Peyer's patch (tissue), 4 donors: ENCODE measurements at regions not wholly inside any gene's neighbourhood (a gene's known extent, or its start where the extent isn't known, plus 50 kb on each side); places are given as distances from the start of the nearest gene placed in this dataset.

ENCODE experiments used
- POLR2A ChIP-seq, 2 donors: fragments of 450-650 bp; IDR thresholded peaks; one replicate each; pipeline ENCODE4 v1.5.1; 2017; ENCODE audit warnings: antibody characterized with exemption in 2 of 2, mild to moderate bottlenecking in 2 of 2, moderate library complexity in 2 of 2
- TF ChIP-seq, protein P1 (sequence below), 6 experiments: fragments of 450-650 bp in 4 of 6; fragments of 200-600 bp in 2 of 6; sonication (generic) in 1 of 6; IDR thresholded peaks; one replicate each; pipeline ENCODE4 v1.5.1; 2017 to 2019; ENCODE audit warnings: antibody characterized with exemption in 6 of 6, mild to moderate bottlenecking in 3 of 6, moderate library complexity in 1 of 6

DNA sequence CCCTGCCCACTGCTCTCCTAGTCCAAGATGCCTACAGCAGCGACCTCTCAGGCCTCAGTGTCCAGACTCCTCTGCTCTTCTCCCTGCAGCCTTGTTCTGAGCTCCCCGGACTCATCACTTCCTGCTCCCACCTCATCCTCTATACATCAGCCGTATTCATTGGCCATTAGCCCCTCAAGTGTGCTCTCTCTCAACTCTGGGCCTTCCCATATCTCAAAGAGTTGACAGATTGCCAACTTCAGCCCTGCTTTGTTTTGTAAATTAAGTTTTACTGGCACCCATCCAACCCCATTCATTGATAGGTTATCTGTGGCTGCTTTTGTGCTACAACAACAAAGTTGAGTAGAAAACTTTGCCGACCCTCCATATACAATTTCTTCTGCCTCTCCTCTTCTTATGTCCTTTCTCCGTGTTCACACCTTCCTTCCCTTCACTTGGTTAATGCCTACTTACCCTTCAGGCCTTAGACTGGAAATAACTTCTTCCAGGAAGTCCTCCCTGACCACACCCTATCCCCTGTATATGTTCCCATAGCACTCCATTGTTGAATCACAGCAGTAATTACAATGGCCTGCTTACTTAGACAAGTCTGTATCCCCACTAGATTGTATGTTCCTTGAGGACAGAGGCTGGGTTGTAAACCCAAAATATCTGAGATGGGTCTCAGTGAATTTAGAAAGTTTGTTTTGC, 63.4 kb upstream of the TANC2 start:
- TF ChIP-seq, protein P1, sequence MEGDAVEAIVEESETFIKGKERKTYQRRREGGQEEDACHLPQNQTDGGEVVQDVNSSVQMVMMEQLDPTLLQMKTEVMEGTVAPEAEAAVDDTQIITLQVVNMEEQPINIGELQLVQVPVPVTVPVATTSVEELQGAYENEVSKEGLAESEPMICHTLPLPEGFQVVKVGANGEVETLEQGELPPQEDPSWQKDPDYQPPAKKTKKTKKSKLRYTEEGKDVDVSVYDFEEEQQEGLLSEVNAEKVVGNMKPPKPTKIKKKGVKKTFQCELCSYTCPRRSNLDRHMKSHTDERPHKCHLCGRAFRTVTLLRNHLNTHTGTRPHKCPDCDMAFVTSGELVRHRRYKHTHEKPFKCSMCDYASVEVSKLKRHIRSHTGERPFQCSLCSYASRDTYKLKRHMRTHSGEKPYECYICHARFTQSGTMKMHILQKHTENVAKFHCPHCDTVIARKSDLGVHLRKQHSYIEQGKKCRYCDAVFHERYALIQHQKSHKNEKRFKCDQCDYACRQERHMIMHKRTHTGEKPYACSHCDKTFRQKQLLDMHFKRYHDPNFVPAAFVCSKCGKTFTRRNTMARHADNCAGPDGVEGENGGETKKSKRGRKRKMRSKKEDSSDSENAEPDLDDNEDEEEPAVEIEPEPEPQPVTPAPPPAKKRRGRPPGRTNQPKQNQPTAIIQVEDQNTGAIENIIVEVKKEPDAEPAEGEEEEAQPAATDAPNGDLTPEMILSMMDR (IDR thresholded peaks at IDR 0.05), result no peak
- TF ChIP-seq POLR2A (IDR thresholded peaks at IDR 0.05), result no peak
